ENCODE measurements at regions not wholly inside any gene's neighbourhood (a gene's known extent, or its start where the extent isn't known, plus 50 kb on each side); places are given as distances from the start of the nearest gene placed in this dataset.

DNA sequence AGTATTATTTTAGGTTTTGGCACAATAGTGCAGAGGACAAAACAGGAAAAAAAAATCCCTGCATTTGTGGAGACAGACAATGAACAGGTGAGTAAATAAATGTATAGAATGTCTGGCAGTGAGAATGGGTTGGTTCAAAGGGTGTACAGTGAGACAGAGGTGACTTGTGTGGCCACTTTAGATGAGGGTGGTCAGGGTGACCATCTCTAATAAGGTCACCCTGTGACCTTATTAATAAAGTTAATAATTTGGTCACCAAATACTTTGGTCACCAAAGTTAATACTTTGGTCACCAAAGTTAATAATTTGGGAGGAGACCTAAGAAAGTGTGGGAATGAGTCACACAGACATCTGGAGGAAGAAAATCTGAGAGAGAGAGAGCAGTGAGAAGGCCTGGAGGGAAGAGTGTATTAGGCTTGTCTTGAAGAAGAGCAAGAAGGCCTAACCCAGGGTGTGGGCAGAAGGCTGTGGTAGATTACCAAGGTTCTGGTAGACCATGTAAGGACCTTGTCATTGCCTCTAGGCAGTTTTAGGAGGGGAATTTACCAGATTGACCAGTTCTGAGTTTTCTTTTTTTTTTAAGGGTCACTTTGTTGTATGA lies 1368.4 kb upstream of the CELF4 start:
- H3K36me3 ChIP-seq = no peaks in the 10 kb centered on the region
- no peaks in the 10 kb centered on the region for H3K4me1 ChIP-seq
- intact Hi-C loops (cut with DNase I) = no loop called here
- H3K4me3 ChIP-seq = no peak overlapping the region
- DNase-seq = no peak
- TF ChIP-seq POLR2A (IDR thresholded peaks at IDR 0.05) = no peak
- TF ChIP-seq, protein P1, sequence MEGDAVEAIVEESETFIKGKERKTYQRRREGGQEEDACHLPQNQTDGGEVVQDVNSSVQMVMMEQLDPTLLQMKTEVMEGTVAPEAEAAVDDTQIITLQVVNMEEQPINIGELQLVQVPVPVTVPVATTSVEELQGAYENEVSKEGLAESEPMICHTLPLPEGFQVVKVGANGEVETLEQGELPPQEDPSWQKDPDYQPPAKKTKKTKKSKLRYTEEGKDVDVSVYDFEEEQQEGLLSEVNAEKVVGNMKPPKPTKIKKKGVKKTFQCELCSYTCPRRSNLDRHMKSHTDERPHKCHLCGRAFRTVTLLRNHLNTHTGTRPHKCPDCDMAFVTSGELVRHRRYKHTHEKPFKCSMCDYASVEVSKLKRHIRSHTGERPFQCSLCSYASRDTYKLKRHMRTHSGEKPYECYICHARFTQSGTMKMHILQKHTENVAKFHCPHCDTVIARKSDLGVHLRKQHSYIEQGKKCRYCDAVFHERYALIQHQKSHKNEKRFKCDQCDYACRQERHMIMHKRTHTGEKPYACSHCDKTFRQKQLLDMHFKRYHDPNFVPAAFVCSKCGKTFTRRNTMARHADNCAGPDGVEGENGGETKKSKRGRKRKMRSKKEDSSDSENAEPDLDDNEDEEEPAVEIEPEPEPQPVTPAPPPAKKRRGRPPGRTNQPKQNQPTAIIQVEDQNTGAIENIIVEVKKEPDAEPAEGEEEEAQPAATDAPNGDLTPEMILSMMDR (IDR thresholded peaks at IDR 0.05) = no peak
- no peak overlapping the region for H3K27ac ChIP-seq
- ATAC-seq = no peak
- H3K9me3 ChIP-seq = no peaks in the 10 kb centered on the region
- no peaks in the 10 kb centered on the region for H3K27me3 ChIP-seq

DNA sequence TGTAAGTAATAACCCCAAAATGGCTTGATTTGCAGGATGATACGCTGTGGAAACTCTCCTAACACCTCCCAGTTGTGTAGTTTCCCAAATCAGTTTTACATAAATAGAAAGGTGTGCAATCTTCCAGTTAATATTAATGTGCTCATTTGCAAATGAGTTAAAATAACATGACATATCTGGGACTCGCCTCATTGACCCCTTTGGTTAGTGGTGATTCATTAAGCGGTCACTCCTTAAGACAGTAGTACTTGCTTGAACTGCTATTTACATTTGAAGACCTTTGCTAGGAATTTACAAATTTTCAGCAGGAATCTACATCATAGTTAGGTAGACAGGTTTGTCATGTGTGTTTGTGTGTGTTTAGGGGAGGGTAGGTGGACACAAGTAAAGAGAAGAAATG lies 1367.7 kb upstream of the CELF4 start:
- no peak overlapping the region for H3K27ac ChIP-seq
- H3K4me1 ChIP-seq = no peaks in the 10 kb centered on the region
- ATAC-seq (no peak), DNase-seq (no peak)
- H3K4me3 ChIP-seq = no peak overlapping the region
- TF ChIP-seq, protein P1 (IDR thresholded peaks at IDR 0.05) = no peak
- TF ChIP-seq POLR2A (IDR thresholded peaks at IDR 0.05) = no peak
- no peaks in the 10 kb centered on the region for H3K9me3 ChIP-seq
- intact Hi-C loops (cut with DNase I) = no loop called here
- 71% methylated on average over 3 of the region's 3 CpGs for WGBS (ENCODE audit: insufficient coverage, low coverage, low lambda C conversion rate, missing lambda C conversion rate)
- H3K27me3 ChIP-seq = no peaks in the 10 kb centered on the region
- no peaks in the 10 kb centered on the region for H3K36me3 ChIP-seq

DNA sequence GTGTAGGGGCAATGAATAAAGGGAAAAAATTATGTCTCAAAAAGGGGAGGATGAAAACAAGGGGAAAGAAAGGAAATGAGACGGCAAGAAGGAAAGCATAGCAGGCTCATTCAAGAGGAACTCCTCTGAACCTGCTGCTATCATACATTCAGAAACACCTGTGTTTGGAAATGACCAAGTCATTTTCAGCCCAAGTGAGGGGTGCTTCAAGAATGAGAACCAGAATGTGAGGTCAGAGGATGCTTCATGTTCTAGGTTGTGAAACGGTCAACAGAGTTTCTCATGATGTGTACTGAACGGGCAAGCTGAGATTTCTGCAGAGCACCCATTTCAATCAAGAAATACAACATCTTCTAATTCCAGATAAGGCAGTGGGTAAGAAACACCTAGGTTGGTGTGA lies 1367.2 kb upstream of the CELF4 start:
- Histone ChIP-seq H3K9me3 (no peaks in the 10 kb centered on the region), H3K4me1 (no peaks in the 10 kb centered on the region), H3K27ac (no peak overlapping the region), H3K27me3 (no peaks in the 10 kb centered on the region), H3K4me3 (no peak overlapping the region), H3K36me3 (no peaks in the 10 kb centered on the region)
- DNase-seq (no peak), ATAC-seq (no peak)
- intact Hi-C loops (cut with DNase I) = no loop called here
- TF ChIP-seq, protein P1 (IDR thresholded peaks at IDR 0.05) = no peak
- no peak for TF ChIP-seq POLR2A (IDR thresholded peaks at IDR 0.05)
- 69% methylated on average over 3 of the region's 3 CpGs for WGBS (ENCODE audit: insufficient coverage, low coverage, low lambda C conversion rate, missing lambda C conversion rate)

DNA sequence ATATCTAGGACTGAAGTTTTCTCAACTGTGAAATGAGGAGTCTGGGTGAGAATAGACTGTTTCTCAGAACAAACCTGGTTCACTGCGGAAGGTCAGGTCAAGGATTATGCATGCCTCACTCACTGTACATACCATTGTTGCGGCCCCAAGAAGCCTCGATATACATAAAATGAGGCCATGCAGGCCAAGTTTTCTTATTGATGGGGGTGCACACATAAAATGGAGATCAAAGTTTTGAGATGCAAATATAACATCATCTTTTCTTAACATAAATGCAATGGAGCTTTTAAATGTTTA lies 1366.1 kb upstream of the CELF4 start:
- DNase-seq = no peak
- no peak overlapping the region for H3K27ac ChIP-seq
- intact Hi-C loops (cut with DNase I) = no loop called here

More for the DNA sequence above, 1366.1 kb upstream of the CELF4 start:
- Histone ChIP-seq H3K4me3 (no peak overlapping the region), H3K9me3 (no peaks in the 10 kb centered on the region), H3K4me1 (no peaks in the 10 kb centered on the region), H3K27me3 (no peaks in the 10 kb centered on the region), H3K36me3 (no peaks in the 10 kb centered on the region)
- ATAC-seq = no peak
- TF ChIP-seq, protein P1 (IDR thresholded peaks at IDR 0.05) = no peak
- TF ChIP-seq POLR2A (IDR thresholded peaks at IDR 0.05) = no peak
- 80% methylated on average over 2 of the region's 3 CpGs for WGBS (ENCODE audit: insufficient coverage, low coverage, low lambda C conversion rate, missing lambda C conversion rate)
